PC-9 (cell line): ENCODE measurements at regions not wholly inside any gene's neighbourhood (a gene's known extent, or its start where the extent isn't known, plus 50 kb on each side); places are given as distances from the start of the nearest gene placed in this dataset.

Experiments
- CTCF ChIP-seq: fragments of 200-600 bp; sonication (generic); conservative IDR thresholded peaks from 2 replicates; pipeline ENCODE4 v1.6.1; 2017; ENCODE audit warnings: mixed run types, antibody characterized with exemption, mild to moderate bottlenecking, moderate library complexity
- EZH2 ChIP-seq: fragments of 200-600 bp; sonication (generic); IDR thresholded peaks from 2 replicates; pipeline ENCODE4 v1.8.0; 2017; ENCODE audit warnings: antibody characterized with exemption, low read depth

- TF ChIP-seq CTCF (no peak), EZH2 (no peak)
These were observed 627.7 kb upstream of the AGTR1 start for GRCh38 chr3:148070041-148070440.
